IMR-90 (cell line): ENCODE measurements at regions not wholly inside any gene's neighbourhood (a gene's known extent, or its start where the extent isn't known, plus 50 kb on each side); places are given as distances from the start of the nearest gene placed in this dataset.

Experiments
- ATAC-seq: fragments of 200-7000 bp; cut with Tn5 transposase; 2 replicates; pipeline ENCODE4 v1.9.1; 2020; ENCODE audit warnings: low read depth, mild to moderate bottlenecking, moderate library complexity
- BruUV-seq: library from RNA; stranded (reverse); fragments of 400-500 nt; replicated peaks from 2 replicates; lab custom pipeline; 2021; lab: Mats Ljungman, UMichigan
- CTCF ChIA-PET: fragments of 300-600 bp; formaldehyde crosslinking; extraction: SDS; loops from one replicate; lab custom pipeline; 2021; ENCODE audit warnings: antibody characterized with exemption; lab: Yijun Ruan, JAX
- POLR2A ChIA-PET: fragments of 300-600 bp; sonication (Branson Sonifier 250); formaldehyde crosslinking; loops from one replicate; lab custom pipeline; 2022; ENCODE audit warnings: antibody characterized with exemption; ENCODE audit not compliant: unreplicated experiment; lab: Charles Lee
- DNase-seq: peaks from one replicate; pipeline ENCODE4 v3.0.0; 2013
- H2AFZ ChIP-seq: replicated peaks from 2 replicates; pipeline ENCODE3; 2013; ENCODE audit warnings: low read length, mild to moderate bottlenecking; ENCODE audit not compliant: poor library complexity
- H2AK5ac ChIP-seq: 2 replicates; pipeline ENCODE4 v1.6.1; 2013; ENCODE audit warnings: low read depth, low read length, inconsistent platforms
- H2AK9ac ChIP-seq: replicated peaks from 2 replicates; pipeline ENCODE3; 2013; ENCODE audit warnings: mild to moderate bottlenecking, low read depth, low read length, moderate library complexity; ENCODE audit not compliant: poor library complexity
- H2BK120ac ChIP-seq: 2 replicates; pipeline ENCODE4 v1.6.1; 2013; ENCODE audit warnings: low read depth, low read length, inconsistent platforms
- H2BK15ac ChIP-seq: 3 replicates; pipeline ENCODE4 v1.6.1; 2013; ENCODE audit warnings: low read depth, low read length, inconsistent platforms
- H2BK20ac ChIP-seq: 2 replicates; pipeline ENCODE4 v1.6.1; 2013; ENCODE audit warnings: low read depth, mild to moderate bottlenecking, inconsistent platforms, low read length, moderate library complexity
- H2BK5ac ChIP-seq: 2 replicates; pipeline ENCODE4 v1.6.1; 2013; ENCODE audit warnings: mild to moderate bottlenecking, low read depth, low read length, inconsistent platforms; ENCODE audit not compliant: poor library complexity, severe bottlenecking
- H3K14ac ChIP-seq: replicated peaks from 2 replicates; pipeline ENCODE4 v1.6.1; 2013; ENCODE audit warnings: low read depth, low read length, inconsistent platforms
- H3K18ac ChIP-seq: 2 replicates; pipeline ENCODE4 v1.6.1; 2013; ENCODE audit warnings: low read depth, low read length, control low read depth
- H3K23ac ChIP-seq: 2 replicates; pipeline ENCODE4 v1.6.1; 2013; ENCODE audit warnings: low read depth, low read length, inconsistent platforms
- H3K27ac ChIP-seq: 2 replicates; pipeline ENCODE4 v1.5.1; 2013; ENCODE audit warnings: mild to moderate bottlenecking, control low read depth, low read length; ENCODE audit not compliant: insufficient read depth
- H3K27me3 ChIP-seq: 2 replicates; pipeline ENCODE4 v1.6.1; 2013; ENCODE audit warnings: low read length; ENCODE audit not compliant: control insufficient read depth, insufficient read depth
- H3K36me3 ChIP-seq: 2 replicates; pipeline ENCODE4 v1.6.1; 2013; ENCODE audit warnings: low read length, mixed read lengths; ENCODE audit not compliant: control insufficient read depth, insufficient read depth
- H3K4ac ChIP-seq: 2 replicates; pipeline ENCODE4 v1.6.1; 2013; ENCODE audit warnings: low read depth, low read length, inconsistent platforms
- H3K4me1 ChIP-seq: 2 replicates; pipeline ENCODE4 v1.6.1; 2013; ENCODE audit warnings: low read length, mixed read lengths; ENCODE audit not compliant: control insufficient read depth, insufficient read depth
- H3K4me2 ChIP-seq: 2 replicates; pipeline ENCODE4 v1.6.1; 2013; ENCODE audit warnings: low read depth, mild to moderate bottlenecking, control low read depth, low read length, moderate library complexity
- H3K4me3 ChIP-seq: 2 replicates; pipeline ENCODE4 v1.5.1; 2013; ENCODE audit warnings: low read depth, mild to moderate bottlenecking, control low read depth, low read length, moderate library complexity; ENCODE audit not compliant: insufficient read depth
- H3K56ac ChIP-seq: 2 replicates; pipeline ENCODE4 v1.6.1; 2013; ENCODE audit warnings: low read length, inconsistent platforms; ENCODE audit not compliant: insufficient read depth; ENCODE audit errors: extremely low read depth
- H3K79me1 ChIP-seq, 2 experiments: 2 replicates each; pipeline ENCODE4 v1.6.1; 2013; ENCODE audit warnings: low read length in 2 of 2, inconsistent platforms in 1 of 2, low read depth in 1 of 2
- H3K9ac ChIP-seq: 2 replicates; pipeline ENCODE4 v1.6.1; 2013; ENCODE audit warnings: low read depth, low read length, control low read depth
- H3K9me1 ChIP-seq: 2 replicates; pipeline ENCODE4 v1.6.1; 2013; ENCODE audit warnings: low read length, inconsistent platforms; ENCODE audit not compliant: insufficient read depth
- H3K9me3 ChIP-seq: 2 replicates; pipeline ENCODE4 v1.6.1; 2013; ENCODE audit warnings: low read length; ENCODE audit not compliant: control insufficient read depth, insufficient read depth
- H4K20me1 ChIP-seq: 2 replicates; pipeline ENCODE4 v1.6.1; 2013; ENCODE audit warnings: low read length, inconsistent platforms; ENCODE audit not compliant: insufficient read depth
- H4K5ac ChIP-seq: 2 replicates; pipeline ENCODE4 v1.6.1; 2013; ENCODE audit warnings: mild to moderate bottlenecking, low read depth, low read length, control low read depth
- H4K8ac ChIP-seq, 2 experiments: 2 replicates each; pipeline ENCODE4 v1.6.1; 2013; ENCODE audit warnings: low read depth in 2 of 2, low read length in 2 of 2, control low read depth in 1 of 2, inconsistent platforms in 1 of 2
- H4K91ac ChIP-seq: 2 replicates; pipeline ENCODE4 v1.6.1; 2013; ENCODE audit warnings: low read depth, low read length, inconsistent platforms; ENCODE audit not compliant: insufficient read depth
- BHLHE40 ChIP-seq: fragments of 150-350 bp; IDR thresholded peaks from 2 replicates; pipeline ENCODE4 v1.6.1; 2016; ENCODE audit warnings: mild to moderate bottlenecking, low read depth, low read length
- CHD1 ChIP-seq: IDR thresholded peaks from 2 replicates; pipeline ENCODE4 v1.6.1; 2012; ENCODE audit warnings: low read depth, low read length, improper control_type of control experiment
- MAFK ChIP-seq: IDR thresholded peaks from 2 replicates; pipeline ENCODE4 v1.6.1; 2012; ENCODE audit warnings: low read depth, low read length, improper control_type of control experiment
- MAZ ChIP-seq: IDR thresholded peaks from 2 replicates; pipeline ENCODE4 v1.6.1; 2012; ENCODE audit warnings: low read depth, mild to moderate bottlenecking, low read length, improper control_type of control experiment, moderate library complexity, borderline replicate concordance
- MXI1 ChIP-seq: IDR thresholded peaks from 2 replicates; pipeline ENCODE4 v1.6.1; 2012; ENCODE audit warnings: low read depth, mild to moderate bottlenecking, low read length, moderate library complexity, borderline replicate concordance
- NFE2L2 ChIP-seq: fragments of 150-350 bp; IDR thresholded peaks from 2 replicates; pipeline ENCODE4 v1.6.1; 2016; ENCODE audit warnings: low read depth, mild to moderate bottlenecking, low read length
- RAD21 ChIP-seq: IDR thresholded peaks from 2 replicates; pipeline ENCODE4 v1.6.1; 2012; ENCODE audit warnings: low read length, improper control_type of control experiment
- RCOR1 ChIP-seq: IDR thresholded peaks from 2 replicates; pipeline ENCODE4 v1.6.1; 2012; ENCODE audit warnings: mild to moderate bottlenecking, low read length, improper control_type of control experiment; ENCODE audit not compliant: insufficient replicate concordance
- SMC3 ChIP-seq: fragments of 150-350 bp; IDR thresholded peaks from 2 replicates; pipeline ENCODE4 v1.6.1; 2016; ENCODE audit warnings: low read depth, mild to moderate bottlenecking, antibody characterized with exemption, low read length, moderate library complexity
- whole genome bisulfite sequencing, 2 experiments: methylation state at CpG; one replicate each; pipeline versions ENCODE4 v1.1.5 to v1.1.7; 2013; ENCODE audit warnings: missing lambda C conversion rate in 2 of 2; ENCODE audit not compliant: insufficient read length in 1 of 2; ENCODE audit errors: extremely low coverage in 2 of 2; 5-methylcytosine and 5-hydroxymethylcytosine counted together
- dilution Hi-C: fragments of 300-500 bp; cut with HindIII; formaldehyde crosslinking; loops from one replicate; pipeline ENCODE4 v1.14.3; 2018; ENCODE audit warnings: low sequenced_read_pairs; ENCODE audit not compliant: unreplicated experiment
- in situ Hi-C: fragments of 300-500 bp; cut with MboI; formaldehyde crosslinking; loops from 3 replicates; pipeline ENCODE4 v1.14.3; 2019; ENCODE audit warnings: low sequenced_read_pairs, inconsistent platforms, mixed read lengths
- intact Hi-C: fragments of 100-400 bp; cut with micrococcal nuclease; formaldehyde crosslinking; loops from 2 replicates; pipeline ENCODE4 v1.10.0; 2022
- TF ChIP-seq, protein P1 (sequence below): fragments of 150-350 bp; IDR thresholded peaks from 2 replicates; pipeline ENCODE4 v1.6.1; 2017; ENCODE audit warnings: mild to moderate bottlenecking, antibody characterized with exemption, low read length, low read depth

GRCh38 chr5:79850941-79851340 lies 140.1 kb downstream of the MTX3 start:
- no peaks in the 10 kb centered on the region for H3K36me3 ChIP-seq
- H2BK15ac ChIP-seq = no peak overlapping the region
- H2AK5ac ChIP-seq = no peak overlapping the region
- H2BK120ac ChIP-seq = no peak overlapping the region
- intact Hi-C loops = loop anchor here (10.0 kb wide), 1 partner anchor 616 kb away; the partner anchor contains the start of gene JMY
- no peak overlapping the region for H3K23ac ChIP-seq
- no peak overlapping the region for H2BK5ac ChIP-seq
- H4K8ac ChIP-seq = no peak overlapping the region
- H3K27me3 ChIP-seq = peaks cover 3% of the 10 kb centered on the region
- H3K4me1 ChIP-seq = no peaks in the 10 kb centered on the region
- no peak overlapping the region for H2AFZ ChIP-seq
- H3K9ac ChIP-seq = no peak overlapping the region
- H3K79me1 ChIP-seq = no peaks in the 10 kb centered on the region
- no peak overlapping the region for H3K4ac ChIP-seq
- WGBS, 2 experiments = no CpG with 5 or more reads among the region's 5 CpGs
- no peak overlapping the region for H3K18ac ChIP-seq
- H4K20me1 ChIP-seq = no peaks in the 10 kb centered on the region
- BruUV-seq = no TSS peak
- H3K56ac ChIP-seq = no peak overlapping the region
- dilution Hi-C loops = no loop called here
- H2AK9ac ChIP-seq = no peak overlapping the region
- no peak overlapping the region for H3K4me2 ChIP-seq
- no peaks in the 10 kb centered on the region for H3K9me3 ChIP-seq
- in situ Hi-C loops = loop anchor here (10.0 kb wide), 1 partner anchor 286 kb away; no protein-coding TSS in a partner anchor
- no peak overlapping the region for H3K27ac ChIP-seq
- ChIA-PET CTCF (no interaction called here), POLR2A (no interaction called here)
- DNase-seq = no peak
- TF ChIP-seq NFE2L2 = no peak
- TF ChIP-seq MAZ = no peak
- TF ChIP-seq CHD1 = no peak
- TF ChIP-seq, protein P1, sequence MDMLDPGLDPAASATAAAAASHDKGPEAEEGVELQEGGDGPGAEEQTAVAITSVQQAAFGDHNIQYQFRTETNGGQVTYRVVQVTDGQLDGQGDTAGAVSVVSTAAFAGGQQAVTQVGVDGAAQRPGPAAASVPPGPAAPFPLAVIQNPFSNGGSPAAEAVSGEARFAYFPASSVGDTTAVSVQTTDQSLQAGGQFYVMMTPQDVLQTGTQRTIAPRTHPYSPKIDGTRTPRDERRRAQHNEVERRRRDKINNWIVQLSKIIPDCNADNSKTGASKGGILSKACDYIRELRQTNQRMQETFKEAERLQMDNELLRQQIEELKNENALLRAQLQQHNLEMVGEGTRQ = no peak
- no peak for TF ChIP-seq RAD21
- no peak for TF ChIP-seq RCOR1
- TF ChIP-seq MAFK = no peak
- no peak for TF ChIP-seq MXI1
- no peak for TF ChIP-seq SMC3
- TF ChIP-seq BHLHE40 = no peak
- no peak overlapping the region for H3K14ac ChIP-seq
- no peaks in the 10 kb centered on the region for H3K9me1 ChIP-seq
- no peak overlapping the region for H4K5ac ChIP-seq
- H3K4me3 ChIP-seq = no peak overlapping the region
- no peak overlapping the region for H2BK20ac ChIP-seq
- ATAC-seq = no peak
- no peak overlapping the region for H4K91ac ChIP-seq
